ENCODE measurements at regions not wholly inside any gene's neighbourhood (a gene's known extent, or its start where the extent isn't known, plus 50 kb on each side); places are given as distances from the start of the nearest gene placed in this dataset.
"Not testable (repeated sequence)": the region's sequence is repeated elsewhere in the genome, so short reads cannot be mapped to it uniquely, and the experiment has no call there.

DNA sequence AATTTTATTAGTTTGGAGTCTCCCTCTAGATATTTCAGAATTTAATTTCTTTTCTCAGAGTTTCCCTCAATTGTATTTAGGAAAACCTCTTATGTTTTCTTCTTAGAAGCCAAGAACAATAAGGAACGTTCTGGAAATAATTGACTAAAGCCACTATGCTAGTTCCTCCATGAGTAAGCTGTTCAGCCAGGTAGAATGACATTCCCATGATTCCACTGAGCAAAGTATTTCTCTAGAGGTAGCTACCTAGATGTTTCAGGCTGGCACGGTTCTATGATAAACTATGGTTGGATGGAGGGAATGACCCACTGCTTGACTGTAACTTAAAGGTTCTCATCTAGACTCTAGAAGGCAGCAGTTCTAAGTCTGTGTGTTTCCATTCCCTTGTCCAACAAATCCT is 62.4 kb downstream of the CLDN17 start:
- DNase-seq: no peak

GRCh38 chr21:30102871-30103270 is 63.7 kb downstream of the CLDN17 start:
- peak in 3 of 58 donors; percentile 0 to 11 (median 5) for DNase-seq

DNA sequence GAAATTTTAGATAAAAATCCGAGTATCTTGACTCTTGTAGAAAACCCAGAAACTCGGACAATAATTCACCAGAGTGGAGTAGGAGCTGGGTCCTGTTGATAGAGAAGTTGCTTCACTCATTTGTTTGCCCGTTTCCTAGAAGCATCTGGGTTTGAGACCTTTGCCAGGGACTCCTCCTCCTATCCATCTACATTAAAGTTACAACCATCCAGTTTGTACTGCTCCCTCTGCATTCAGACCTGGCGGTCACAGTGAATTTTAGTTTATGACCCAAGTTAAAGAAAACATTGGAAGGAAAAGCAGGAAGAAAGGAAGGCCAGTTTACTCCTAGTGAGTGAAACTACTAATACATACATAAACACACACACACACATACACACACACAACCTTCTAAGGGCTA is 64.6 kb downstream of the CLDN17 start:
- DNase-seq: no peak

DNA sequence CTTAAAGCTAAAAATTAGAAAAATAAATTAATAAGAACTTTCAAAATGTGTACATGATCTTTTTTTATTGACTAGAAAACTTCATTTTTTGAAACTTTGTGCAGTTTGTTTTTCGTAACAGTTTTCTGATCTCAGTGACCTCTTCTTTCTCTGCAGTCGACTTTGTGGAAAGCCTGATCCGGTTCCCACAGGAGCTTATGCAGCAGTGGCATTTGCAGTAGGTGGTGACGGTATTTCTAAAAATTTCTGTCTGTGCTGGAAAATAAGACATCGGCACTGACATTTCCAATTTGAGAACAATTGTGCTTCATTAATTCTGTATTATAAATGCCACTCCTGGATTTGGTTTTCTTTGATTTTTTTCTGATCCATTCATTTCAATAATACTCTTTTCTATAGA is 68.8 kb downstream of the CLDN17 start:
- DNase-seq: no peak

- peak in 2 of 58 donors; percentile 0 to 3 for DNase-seq
Observed at GRCh38 chr21:30083225-30083945, 83.2 kb downstream of the CLDN17 start.

- no peak for DNase-seq
Observed at GRCh38 chr21:30081506-30081905, 85.1 kb downstream of the CLDN17 start.

GRCh38 chr21:30072496-30072895 is 94.1 kb downstream of the CLDN17 start:
- peak in 1 of 58 donors; percentile 0 for DNase-seq

- DNase-seq: no peak
Observed at GRCh38 chr21:30058928-30059327, 107.7 kb downstream of the CLDN17 start.

DNA sequence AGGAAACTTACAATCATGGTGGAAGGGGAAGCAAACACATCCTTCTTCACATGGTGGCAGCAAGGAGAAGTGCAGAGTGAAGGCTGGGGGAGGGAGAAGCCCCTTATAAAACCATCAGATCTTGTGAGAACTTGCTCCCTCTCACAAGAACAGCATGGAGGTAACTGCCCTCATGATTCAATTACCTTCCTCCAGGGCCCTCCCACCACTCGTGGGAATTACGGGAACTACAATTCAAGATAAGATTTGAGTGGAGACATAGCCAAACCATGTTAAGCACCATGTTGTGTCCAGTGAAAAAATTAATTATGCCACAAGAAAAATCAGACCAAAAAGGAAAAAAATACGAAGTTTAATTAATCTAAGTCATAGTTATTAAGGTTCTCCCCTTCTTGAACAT is 109.5 kb downstream of the CLDN17 start:
- no peak for DNase-seq

- no peak for DNase-seq
Observed at GRCh38 chr21:30048570-30048969, 108.8 kb upstream of the GRIK1 start.

DNA sequence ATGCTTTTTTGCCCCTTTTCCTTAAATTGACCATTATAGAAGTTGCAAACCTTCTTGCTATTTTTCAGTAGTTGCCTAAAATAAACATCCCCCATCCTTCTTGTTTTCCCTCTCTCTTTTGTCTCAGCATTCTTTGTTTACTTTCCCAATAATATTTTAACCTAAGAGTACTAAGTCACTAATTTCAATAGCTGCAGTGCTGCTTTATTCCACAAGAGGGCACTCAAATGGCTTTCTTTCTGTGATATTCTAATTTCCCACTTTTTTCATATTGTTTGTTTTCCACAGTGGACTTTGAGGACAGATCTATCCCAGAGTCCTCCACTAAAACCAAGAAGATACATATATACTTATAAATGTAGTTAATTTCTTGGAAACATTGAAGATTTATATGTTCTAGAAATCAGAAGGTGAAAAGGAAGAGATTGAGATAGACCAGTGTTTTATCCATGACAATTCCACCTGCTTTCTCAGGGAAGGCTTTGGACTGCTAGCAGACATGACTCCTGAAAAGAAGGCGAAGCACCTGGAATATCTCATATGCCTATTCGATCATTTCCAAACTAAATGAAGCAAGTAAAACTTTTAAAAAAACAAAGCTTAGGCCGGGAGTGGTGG is 104.8 kb upstream of the GRIK1 start:
- DNase-seq: no peak

DNA sequence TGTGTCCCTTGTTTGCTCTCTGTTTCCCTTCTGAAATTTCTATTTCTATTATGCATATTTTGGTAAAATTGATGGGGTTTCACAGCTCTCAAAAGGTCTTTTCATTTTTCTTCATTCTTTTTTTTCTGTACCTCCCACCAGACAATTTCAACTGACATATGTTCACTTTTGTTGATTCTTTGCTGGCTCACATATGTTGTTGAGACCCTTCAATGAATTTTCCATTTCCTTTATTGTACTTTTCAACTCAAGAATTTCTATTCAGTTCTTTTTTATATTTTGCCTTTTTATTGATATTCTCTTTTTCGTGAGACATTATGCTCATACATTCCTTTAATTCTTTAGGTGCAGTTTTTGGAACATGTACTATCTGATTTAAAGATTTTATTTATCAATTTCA is 102.6 kb upstream of the GRIK1 start:
- no peak for DNase-seq

- no peak for DNase-seq
Observed at GRCh38 chr21:30033441-30033840, 93.6 kb upstream of the GRIK1 start.

GRCh38 chr21:30030416-30030815 is 90.6 kb upstream of the GRIK1 start:
- no peak for DNase-seq

GRCh38 chr21:30028537-30028936 is 88.7 kb upstream of the GRIK1 start:
- no peak for DNase-seq

DNA sequence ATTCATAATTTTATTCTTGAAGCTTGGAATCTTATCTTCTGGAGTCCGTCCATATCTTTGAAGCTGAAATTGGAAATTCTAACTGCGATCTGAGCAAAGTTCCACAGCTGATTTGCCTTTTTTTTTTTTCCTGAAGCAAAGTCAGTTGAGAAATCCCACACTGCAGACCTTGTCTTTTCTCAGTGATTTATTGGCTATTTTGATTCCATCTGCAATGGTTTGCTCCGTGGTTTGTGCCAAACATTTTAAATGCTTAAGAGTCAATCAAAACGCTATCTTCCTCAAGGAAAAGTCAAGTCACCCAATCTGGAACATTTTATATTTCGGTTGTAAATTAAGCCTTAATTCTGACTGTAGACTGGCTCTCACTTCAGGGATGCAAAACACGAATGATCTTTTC is 88.2 kb upstream of the GRIK1 start:
- DNase-seq: no peak

GRCh38 chr21:30023056-30023455 is 83.3 kb upstream of the GRIK1 start:
- DNase-seq: not testable (repeated sequence)

- DNase-seq: no peak
Observed at GRCh38 chr21:30014886-30015285, 75.1 kb upstream of the GRIK1 start.

DNA sequence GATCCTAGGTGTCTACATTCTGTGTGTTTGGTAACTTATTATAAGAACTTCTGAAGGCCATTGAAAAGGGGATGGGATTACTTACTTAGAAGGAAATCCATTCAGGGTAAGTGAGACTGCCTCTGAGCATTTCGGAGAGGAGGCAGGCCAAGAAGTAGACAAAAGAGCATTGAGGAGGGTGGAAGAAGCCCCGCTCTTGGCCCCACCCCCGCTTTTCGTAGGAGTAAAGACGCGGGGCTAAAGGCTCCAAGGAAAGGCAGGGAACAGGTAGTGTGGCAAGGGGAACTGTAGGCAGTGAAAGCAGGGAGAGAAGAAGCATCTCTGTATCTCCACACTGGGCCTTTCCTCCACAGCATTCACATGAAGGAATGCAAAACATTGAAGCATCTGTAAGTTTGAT is 51.8 kb upstream of the GRIK1 start:
- DNase-seq: no peak

- DNase-seq: no peak
Observed at GRCh38 chr21:29989634-29990234, 49.9 kb upstream of the GRIK1 start.
